Left lung (tissue), 4 donors: ENCODE measurements at regions not wholly inside any gene's neighbourhood (a gene's known extent, or its start where the extent isn't known, plus 50 kb on each side); places are given as distances from the start of the nearest gene placed in this dataset.

Source experiments
- ATAC-seq: fragments of 200-7000 bp; cut with Tn5 transposase; one replicate; pipeline ENCODE4 v1.9.1; 2020; ENCODE audit warnings: moderate library complexity
- DNase-seq, 4 donors: peaks; one replicate each; pipeline ENCODE4 v3.0.0-alpha.2; 2013 to 2020
- H3K27ac ChIP-seq, 2 donors: fragments of 200-600 bp; sonication (generic) in 1 of 2; one replicate each; pipeline versions ENCODE4 v1.5.0 to v1.8.0; 2020 to 2021
- H3K27me3 ChIP-seq, 2 donors: fragments of 200-600 bp; sonication (generic) in 1 of 2; one replicate each; pipeline versions ENCODE4 v1.5.0 to v1.8.0; 2020 to 2021
- H3K36me3 ChIP-seq, 2 donors: fragments of 200-600 bp; sonication (generic) in 1 of 2; one replicate each; pipeline versions ENCODE4 v1.5.0 to v1.8.0; 2020 to 2021
- H3K4me1 ChIP-seq, 2 donors: fragments of 200-600 bp; one replicate each; pipeline ENCODE4 v1.8.0; 2021
- H3K4me3 ChIP-seq, 2 donors: fragments of 200-600 bp; sonication (generic) in 1 of 2; one replicate each; pipeline versions ENCODE4 v1.5.0 to v1.8.0; 2020 to 2021; ENCODE audit warnings: mild to moderate bottlenecking in 1 of 2
- H3K9me3 ChIP-seq, 2 donors: fragments of 200-600 bp; sonication (generic) in 1 of 2; one replicate each; pipeline versions ENCODE4 v1.5.0 to v1.8.0; 2020 to 2021
- intact Hi-C, 2 donors: fragments of 100-400 bp; cut with DNase I; formaldehyde crosslinking; loops; one replicate each; pipeline versions ENCODE4 v1.11.2 to v1.14.2; 2022
- TF ChIP-seq, protein P1 (sequence below), 2 donors: fragments of 200-600 bp; sonication (generic) in 1 of 2; IDR thresholded peaks; one replicate each; pipeline versions ENCODE4 v1.5.0 to v1.8.0; 2021; ENCODE audit warnings: antibody characterized with exemption in 2 of 2
- donor health status: DM: no; HTN: yes; CAD: no.
- donor health status: DM: no; HTN: no; CAD: no.

DNA sequence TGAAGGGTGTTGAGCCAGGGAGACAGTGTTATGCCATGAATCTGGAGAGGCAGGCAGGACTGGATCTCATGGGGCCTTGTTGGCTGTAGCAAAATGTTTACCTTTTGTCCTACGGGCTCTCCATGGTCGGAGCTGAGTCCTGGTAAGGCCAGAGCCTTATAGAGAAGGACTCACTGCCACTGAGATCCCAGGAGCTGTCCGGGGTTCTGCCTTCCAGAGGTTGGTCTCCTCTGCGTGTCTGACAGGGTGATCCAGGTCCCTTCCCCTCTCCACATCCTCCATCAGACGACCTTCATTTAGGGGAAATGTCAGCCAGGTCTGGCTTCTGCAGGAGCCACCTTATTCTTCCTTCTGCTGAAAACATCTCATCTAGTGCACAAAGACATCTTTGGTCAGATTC, 285.2 kb upstream of the N4BP1 start:
- peaks cover 0 to 6% of the 10 kb centered on the region in 2 donors for H3K27me3 ChIP-seq
- H3K27ac ChIP-seq, result no peak overlapping the region
- no peaks in the 10 kb centered on the region for H3K36me3 ChIP-seq
- intact Hi-C loops, result no loop called here
- TF ChIP-seq, protein P1, sequence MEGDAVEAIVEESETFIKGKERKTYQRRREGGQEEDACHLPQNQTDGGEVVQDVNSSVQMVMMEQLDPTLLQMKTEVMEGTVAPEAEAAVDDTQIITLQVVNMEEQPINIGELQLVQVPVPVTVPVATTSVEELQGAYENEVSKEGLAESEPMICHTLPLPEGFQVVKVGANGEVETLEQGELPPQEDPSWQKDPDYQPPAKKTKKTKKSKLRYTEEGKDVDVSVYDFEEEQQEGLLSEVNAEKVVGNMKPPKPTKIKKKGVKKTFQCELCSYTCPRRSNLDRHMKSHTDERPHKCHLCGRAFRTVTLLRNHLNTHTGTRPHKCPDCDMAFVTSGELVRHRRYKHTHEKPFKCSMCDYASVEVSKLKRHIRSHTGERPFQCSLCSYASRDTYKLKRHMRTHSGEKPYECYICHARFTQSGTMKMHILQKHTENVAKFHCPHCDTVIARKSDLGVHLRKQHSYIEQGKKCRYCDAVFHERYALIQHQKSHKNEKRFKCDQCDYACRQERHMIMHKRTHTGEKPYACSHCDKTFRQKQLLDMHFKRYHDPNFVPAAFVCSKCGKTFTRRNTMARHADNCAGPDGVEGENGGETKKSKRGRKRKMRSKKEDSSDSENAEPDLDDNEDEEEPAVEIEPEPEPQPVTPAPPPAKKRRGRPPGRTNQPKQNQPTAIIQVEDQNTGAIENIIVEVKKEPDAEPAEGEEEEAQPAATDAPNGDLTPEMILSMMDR (IDR thresholded peaks at IDR 0.05), result no peak
- no peak for DNase-seq
- no peak for ATAC-seq
- H3K4me3 ChIP-seq, result no peak overlapping the region
- H3K9me3 ChIP-seq, result no peaks in the 10 kb centered on the region
- no peaks in the 10 kb centered on the region for H3K4me1 ChIP-seq

DNA sequence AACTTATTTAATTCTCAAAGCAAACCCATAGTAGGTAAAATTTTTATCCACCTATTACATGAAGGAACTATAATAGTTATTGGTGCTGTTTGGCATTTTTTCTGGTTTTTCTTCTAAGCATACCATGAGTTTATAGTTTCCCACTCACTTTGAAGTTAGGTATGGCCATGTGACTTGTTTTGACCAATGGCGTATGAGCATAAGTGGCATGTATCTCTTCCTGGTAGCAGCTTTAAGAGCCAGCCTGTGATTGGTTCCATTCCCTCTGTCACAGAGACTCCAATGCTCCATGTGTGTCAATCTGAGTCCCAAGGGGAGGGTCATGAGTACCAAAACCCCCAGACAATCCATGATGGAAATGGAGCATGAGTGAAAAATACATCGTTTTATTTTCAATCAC, 282.9 kb upstream of the N4BP1 start:
- H3K27me3 ChIP-seq, result peaks cover 0 to 5% of the 10 kb centered on the region in 2 donors
- intact Hi-C loops, result no loop called here
- ATAC-seq (no peak), DNase-seq (no peak)
- H3K27ac ChIP-seq, result no peak overlapping the region
- TF ChIP-seq, protein P1 (IDR thresholded peaks at IDR 0.05), result no peak
- H3K4me1 ChIP-seq, result no peaks in the 10 kb centered on the region
- H3K9me3 ChIP-seq, result no peaks in the 10 kb centered on the region
- no peak overlapping the region for H3K4me3 ChIP-seq
- no peaks in the 10 kb centered on the region for H3K36me3 ChIP-seq

DNA sequence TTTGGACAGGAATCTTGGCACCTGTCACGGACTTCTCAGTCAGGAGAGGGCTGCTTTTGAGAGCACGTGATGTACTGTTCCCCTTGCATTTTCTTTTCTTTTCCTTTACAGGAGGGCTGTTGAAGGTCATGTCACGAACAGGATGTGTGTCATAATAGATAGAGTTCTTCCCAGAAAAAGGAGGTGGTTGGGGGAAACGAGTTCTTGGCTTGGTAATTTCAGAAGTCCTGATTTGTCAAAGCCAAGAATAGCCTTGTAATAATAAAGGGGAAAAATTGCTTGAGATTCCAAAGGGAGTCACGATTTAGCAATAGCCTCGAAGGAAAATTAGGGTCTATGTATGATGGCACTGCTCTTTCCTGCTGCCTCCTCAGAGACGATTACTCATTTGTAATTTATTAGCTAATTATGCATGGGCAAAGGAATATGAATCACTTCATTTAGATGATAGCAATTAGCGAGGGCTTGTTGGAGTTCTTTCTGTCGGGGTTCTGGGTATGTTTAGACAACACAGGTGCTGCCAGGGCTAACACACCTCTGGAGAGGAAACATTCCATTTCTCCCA, 277.7 kb upstream of the N4BP1 start:
- no peak for DNase-seq
- H3K4me3 ChIP-seq, result no peak overlapping the region
- H3K27me3 ChIP-seq, result peaks cover 0 to 2% of the 10 kb centered on the region in 2 donors
- no peaks in the 10 kb centered on the region for H3K9me3 ChIP-seq
- H3K27ac ChIP-seq, result no peak overlapping the region
- TF ChIP-seq, protein P1 (IDR thresholded peaks at IDR 0.05), result no peak
- no peak for ATAC-seq
- no peaks in the 10 kb centered on the region for H3K36me3 ChIP-seq
- H3K4me1 ChIP-seq, result no peaks in the 10 kb centered on the region
- intact Hi-C loops, result no loop called here

DNA sequence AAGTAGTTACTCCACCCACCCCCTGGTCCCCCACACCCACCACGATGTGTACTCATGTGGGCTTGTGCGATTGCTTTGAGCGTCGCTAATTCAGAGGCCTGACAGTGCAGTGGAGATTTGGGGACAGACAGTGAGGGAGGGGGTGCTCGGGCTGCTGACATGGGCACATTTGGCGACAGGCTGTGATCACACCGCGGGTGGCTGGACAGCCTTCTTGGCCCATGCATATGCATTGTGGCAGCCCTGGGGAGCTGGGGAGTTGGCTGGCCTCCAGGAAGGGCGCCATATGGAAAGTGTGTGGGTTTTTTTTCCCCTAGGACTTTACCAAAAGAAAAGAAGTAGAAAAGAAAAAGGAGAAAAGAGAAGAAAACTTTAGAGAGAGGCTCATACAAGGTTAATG, 275.5 kb upstream of the N4BP1 start:
- Histone ChIP-seq H3K36me3 (no peaks in the 10 kb centered on the region), H3K27me3 (peaks cover 0 to 6% of the 10 kb centered on the region in 2 donors), H3K4me1 (no peaks in the 10 kb centered on the region), H3K4me3 (no peak overlapping the region), H3K9me3 (no peaks in the 10 kb centered on the region), H3K27ac (no peak overlapping the region)
- ATAC-seq (no peak), DNase-seq (no peak)
- intact Hi-C loops, result no loop called here
- TF ChIP-seq, protein P1 (IDR thresholded peaks at IDR 0.05), result no peak

DNA sequence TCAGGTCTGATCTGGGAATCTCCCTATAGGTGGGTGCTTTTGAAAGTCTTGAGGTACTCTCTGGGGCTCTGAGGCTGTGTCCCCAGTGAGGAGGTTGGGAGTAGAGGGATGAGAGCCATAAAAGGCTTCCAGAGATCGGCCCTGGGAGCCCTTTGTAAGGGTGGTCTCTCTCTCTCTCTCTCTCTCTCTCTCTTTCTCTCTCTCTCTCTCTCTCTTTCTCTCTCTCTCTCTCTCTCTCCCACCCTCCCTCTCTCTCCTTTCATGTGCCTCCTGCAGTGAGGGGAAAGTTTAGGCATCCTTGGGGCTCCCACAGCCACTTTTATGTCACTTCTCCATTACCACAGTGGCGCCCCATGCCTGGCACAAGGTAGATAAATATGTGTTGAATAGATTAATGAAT, 271.3 kb upstream of the N4BP1 start:
- intact Hi-C loops, result no loop called here
- H3K9me3 ChIP-seq, result no peaks in the 10 kb centered on the region
- ATAC-seq, result no peak
- no peak overlapping the region for H3K4me3 ChIP-seq
- H3K27ac ChIP-seq, result no peak overlapping the region
- H3K36me3 ChIP-seq, result no peaks in the 10 kb centered on the region
- TF ChIP-seq, protein P1 (IDR thresholded peaks at IDR 0.05), result no peak
- peaks cover 0 to 6% of the 10 kb centered on the region in 2 donors for H3K27me3 ChIP-seq
- H3K4me1 ChIP-seq, result no peaks in the 10 kb centered on the region
- DNase-seq, result no peak
